NB4 (cell line): ENCODE measurements at regions not wholly inside any gene's neighbourhood (a gene's known extent, or its start where the extent isn't known, plus 50 kb on each side); places are given as distances from the start of the nearest gene placed in this dataset.

Experiments used
- MYC ChIP-seq: IDR thresholded peaks from 2 replicates; pipeline ENCODE4 v1.6.1; 2011; ENCODE audit warnings: low read depth, low read length
- POLR2A ChIP-seq: IDR thresholded peaks from 2 replicates; pipeline ENCODE4 v1.6.1; 2011; ENCODE audit warnings: mild to moderate bottlenecking; ENCODE audit not compliant: insufficient read length; ENCODE audit errors: extremely low read depth
- TF ChIP-seq, protein P1 (sequence below): IDR thresholded peaks from one replicate; pipeline ENCODE4 v1.5.1; 2012; ENCODE audit warnings: low read depth, low read length

DNA sequence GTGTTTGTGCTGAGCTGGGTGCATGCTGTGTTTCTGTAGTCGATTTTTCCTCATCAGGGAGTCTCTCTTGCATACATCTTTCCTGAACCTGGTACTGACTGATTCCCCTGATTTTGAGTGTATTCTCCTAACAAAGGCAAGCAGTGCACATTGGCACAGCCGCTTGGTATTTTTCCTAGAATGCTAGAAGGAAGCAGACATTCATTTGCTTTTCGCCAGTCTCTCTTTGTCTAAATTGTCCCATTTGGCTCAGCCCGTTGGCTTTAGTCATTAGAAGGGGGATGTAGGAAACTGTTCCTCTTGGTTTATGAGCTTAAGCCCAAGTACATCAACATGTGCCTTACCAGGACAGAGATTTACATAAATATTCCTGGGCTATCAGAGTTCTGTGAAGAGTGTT is 266.1 kb upstream of the TMTC4 start:
- TF ChIP-seq, protein P1, sequence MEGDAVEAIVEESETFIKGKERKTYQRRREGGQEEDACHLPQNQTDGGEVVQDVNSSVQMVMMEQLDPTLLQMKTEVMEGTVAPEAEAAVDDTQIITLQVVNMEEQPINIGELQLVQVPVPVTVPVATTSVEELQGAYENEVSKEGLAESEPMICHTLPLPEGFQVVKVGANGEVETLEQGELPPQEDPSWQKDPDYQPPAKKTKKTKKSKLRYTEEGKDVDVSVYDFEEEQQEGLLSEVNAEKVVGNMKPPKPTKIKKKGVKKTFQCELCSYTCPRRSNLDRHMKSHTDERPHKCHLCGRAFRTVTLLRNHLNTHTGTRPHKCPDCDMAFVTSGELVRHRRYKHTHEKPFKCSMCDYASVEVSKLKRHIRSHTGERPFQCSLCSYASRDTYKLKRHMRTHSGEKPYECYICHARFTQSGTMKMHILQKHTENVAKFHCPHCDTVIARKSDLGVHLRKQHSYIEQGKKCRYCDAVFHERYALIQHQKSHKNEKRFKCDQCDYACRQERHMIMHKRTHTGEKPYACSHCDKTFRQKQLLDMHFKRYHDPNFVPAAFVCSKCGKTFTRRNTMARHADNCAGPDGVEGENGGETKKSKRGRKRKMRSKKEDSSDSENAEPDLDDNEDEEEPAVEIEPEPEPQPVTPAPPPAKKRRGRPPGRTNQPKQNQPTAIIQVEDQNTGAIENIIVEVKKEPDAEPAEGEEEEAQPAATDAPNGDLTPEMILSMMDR: no peak
- TF ChIP-seq POLR2A: no peak
- TF ChIP-seq MYC: no peak
